ENCODE measurements at regions not wholly inside any gene's neighbourhood (a gene's known extent, or its start where the extent isn't known, plus 50 kb on each side); places are given as distances from the start of the nearest gene placed in this dataset.
"Not testable (repeated sequence)": the region's sequence is repeated elsewhere in the genome, so short reads cannot be mapped to it uniquely, and the experiment has no call there.

- H3K36me3 ChIP-seq; H3K27ac ChIP-seq; DNase-seq; in situ Hi-C loops (cut with MboI; ENCODE audit: low sequenced_read_pairs in 4 of 4); H3K4me1 ChIP-seq; intact Hi-C loops (cut with DNase I; ENCODE audit: low total_unique reads); H3K27me3 ChIP-seq; H3K4me3 ChIP-seq; ATAC-seq; H3K9me3 ChIP-seq: not testable (repeated sequence)
These were observed 313.2 kb upstream of the PLGLB1 start for GRCh38 chr2:87334888-87335287.

GRCh38 chr2:87338998-87339397, 317.4 kb upstream of the PLGLB1 start:
- H3K27me3 ChIP-seq; H3K27ac ChIP-seq; H3K4me1 ChIP-seq; H3K36me3 ChIP-seq; intact Hi-C loops (cut with DNase I; ENCODE audit: low total_unique reads); DNase-seq; ATAC-seq; H3K4me3 ChIP-seq; in situ Hi-C loops (cut with MboI; ENCODE audit: low sequenced_read_pairs in 4 of 4); H3K9me3 ChIP-seq: not testable (repeated sequence)

GRCh38 chr2:87341601-87342014, 320.0 kb upstream of the PLGLB1 start:
- in situ Hi-C loops (cut with MboI; ENCODE audit: low sequenced_read_pairs in 4 of 4); ATAC-seq: not testable (repeated sequence)

GRCh38 chr2:87342175-87342574, 320.5 kb upstream of the PLGLB1 start:
- H3K27me3 ChIP-seq; DNase-seq; H3K27ac ChIP-seq; H3K36me3 ChIP-seq; ATAC-seq; H3K4me3 ChIP-seq; in situ Hi-C loops (cut with MboI; ENCODE audit: low sequenced_read_pairs in 4 of 4); H3K9me3 ChIP-seq; intact Hi-C loops (cut with DNase I; ENCODE audit: low total_unique reads); H3K4me1 ChIP-seq: not testable (repeated sequence)

More at GRCh38 chr2:87341601-87342014, 320.0 kb upstream of the PLGLB1 start:
- intact Hi-C loops (cut with DNase I; ENCODE audit: low total_unique reads); H3K27me3 ChIP-seq; H3K9me3 ChIP-seq; H3K27ac ChIP-seq; H3K4me1 ChIP-seq; H3K36me3 ChIP-seq; H3K4me3 ChIP-seq: not testable (repeated sequence)
- peak in 4 of 5 experiments; percentile 46 to 79 (median 62) for TF ChIP-seq CTCF (IDR thresholded peaks at IDR 0.05 in 4 of 5, conservative IDR thresholded peaks at IDR 0.05 in 1 of 5)
- peak; percentile 36 to 49 for DNase-seq

GRCh38 chr2:87343347-87343746, 321.7 kb upstream of the PLGLB1 start:
- H3K27me3 ChIP-seq; in situ Hi-C loops (cut with MboI; ENCODE audit: low sequenced_read_pairs in 4 of 4); H3K4me1 ChIP-seq; H3K4me3 ChIP-seq; H3K27ac ChIP-seq; intact Hi-C loops (cut with DNase I; ENCODE audit: low total_unique reads); H3K36me3 ChIP-seq; DNase-seq; H3K9me3 ChIP-seq; ATAC-seq: not testable (repeated sequence)

GRCh38 chr2:87345283-87345682, 323.6 kb upstream of the PLGLB1 start:
- intact Hi-C loops (cut with DNase I; ENCODE audit: low total_unique reads); in situ Hi-C loops (cut with MboI; ENCODE audit: low sequenced_read_pairs in 4 of 4); H3K4me1 ChIP-seq: not testable (repeated sequence)

GRCh38 chr2:87348556-87348955, 326.9 kb upstream of the PLGLB1 start:
- DNase-seq; H3K9me3 ChIP-seq; H3K4me3 ChIP-seq; H3K27ac ChIP-seq; H3K4me1 ChIP-seq; H3K36me3 ChIP-seq; intact Hi-C loops (cut with DNase I; ENCODE audit: low total_unique reads); ATAC-seq; H3K27me3 ChIP-seq; in situ Hi-C loops (cut with MboI; ENCODE audit: low sequenced_read_pairs in 4 of 4): not testable (repeated sequence)

More at GRCh38 chr2:87345283-87345682, 323.6 kb upstream of the PLGLB1 start:
- not testable (repeated sequence) for H3K4me3 ChIP-seq, H3K9me3 ChIP-seq, H3K27me3 ChIP-seq, H3K27ac ChIP-seq, ATAC-seq, DNase-seq, H3K36me3 ChIP-seq

GRCh38 chr2:87349006-87349405, 327.4 kb upstream of the PLGLB1 start:
- in situ Hi-C loops (cut with MboI; ENCODE audit: low sequenced_read_pairs in 4 of 4), result not testable (repeated sequence)

GRCh38 chr2:87352178-87352934, 330.7 kb upstream of the PLGLB1 start:
- intact Hi-C loops (cut with DNase I; ENCODE audit: low total_unique reads); in situ Hi-C loops (cut with MboI; ENCODE audit: low sequenced_read_pairs in 4 of 4); H3K27ac ChIP-seq; H3K27me3 ChIP-seq; H3K36me3 ChIP-seq; H3K9me3 ChIP-seq; H3K4me1 ChIP-seq; DNase-seq; H3K4me3 ChIP-seq; ATAC-seq: not testable (repeated sequence)

More at GRCh38 chr2:87349006-87349405, 327.4 kb upstream of the PLGLB1 start:
- H3K9me3 ChIP-seq; H3K4me1 ChIP-seq; H3K36me3 ChIP-seq; H3K27me3 ChIP-seq; ATAC-seq; H3K27ac ChIP-seq; H3K4me3 ChIP-seq; intact Hi-C loops (cut with DNase I; ENCODE audit: low total_unique reads); DNase-seq: not testable (repeated sequence)

- H3K4me3 ChIP-seq; in situ Hi-C loops (cut with MboI; ENCODE audit: low sequenced_read_pairs in 4 of 4); H3K4me1 ChIP-seq; DNase-seq; H3K9me3 ChIP-seq; H3K27ac ChIP-seq; intact Hi-C loops (cut with DNase I; ENCODE audit: low total_unique reads); H3K27me3 ChIP-seq; ATAC-seq; H3K36me3 ChIP-seq: not testable (repeated sequence)
These were observed 331.8 kb upstream of the PLGLB1 start for GRCh38 chr2:87353408-87353807.

GRCh38 chr2:87354102-87354501, 332.5 kb upstream of the PLGLB1 start:
- ATAC-seq; H3K9me3 ChIP-seq; intact Hi-C loops (cut with DNase I; ENCODE audit: low total_unique reads); H3K36me3 ChIP-seq; DNase-seq; H3K27me3 ChIP-seq; H3K4me3 ChIP-seq; H3K4me1 ChIP-seq; H3K27ac ChIP-seq; in situ Hi-C loops (cut with MboI; ENCODE audit: low sequenced_read_pairs in 4 of 4): not testable (repeated sequence)
